CD14-positive monocyte (primary cell): ENCODE measurements at regions not wholly inside any gene's neighbourhood (a gene's known extent, or its start where the extent isn't known, plus 50 kb on each side); places are given as distances from the start of the nearest gene placed in this dataset.
"Not testable (repeated sequence)": the region's sequence is repeated elsewhere in the genome, so short reads cannot be mapped to it uniquely, and the experiment has no call there.

Experiments used
- DNase-seq, 3 donors: peaks; one replicate each; pipeline ENCODE4 v3.0.0-alpha.2; 2011 to 2022
- H2AFZ ChIP-seq: 2 replicates; pipeline ENCODE4 v1.6.0; 2012; ENCODE audit warnings: mild to moderate bottlenecking, low read depth, low read length, inconsistent platforms; ENCODE audit not compliant: insufficient read depth, poor library complexity, severe bottlenecking
- H3K27ac ChIP-seq, 2 donors: 1 replicate in 1 of 2; 2 replicates in 1 of 2; pipeline ENCODE4 v1.5.1; 2012 to 2013; ENCODE audit warnings: low read length in 2 of 2, control low read depth in 1 of 2, inconsistent platforms in 1 of 2, low read depth in 1 of 2, mild to moderate bottlenecking in 1 of 2
- H3K27me3 ChIP-seq, 2 donors: one replicate each; pipeline versions ENCODE4 v1.6.0 to v1.6.1; 2011 to 2013; ENCODE audit warnings: low read length in 2 of 2; ENCODE audit not compliant: control insufficient read depth in 2 of 2, insufficient read depth in 2 of 2
- H3K36me3 ChIP-seq, 2 donors: replicated peaks in 1 of 2; 1 replicate in 1 of 2; 2 replicates in 1 of 2; pipeline versions ENCODE4 v1.5.1 to v1.6.1; 2012 to 2013; ENCODE audit warnings: low read length in 2 of 2, control low read depth in 1 of 2, inconsistent platforms in 1 of 2, mild to moderate bottlenecking in 1 of 2; ENCODE audit not compliant: insufficient read depth in 2 of 2, control insufficient read depth in 1 of 2
- H3K4me1 ChIP-seq, 2 donors: 1 replicate in 1 of 2; 2 replicates in 1 of 2; pipeline versions ENCODE4 v1.5.1 to v1.6.1; 2012 to 2013; ENCODE audit warnings: low read length in 2 of 2, control low read depth in 1 of 2, inconsistent platforms in 1 of 2, mild to moderate bottlenecking in 1 of 2, moderate library complexity in 1 of 2; ENCODE audit not compliant: insufficient read depth in 2 of 2, control insufficient read depth in 1 of 2
- H3K4me2 ChIP-seq: replicated peaks from 2 replicates; pipeline ENCODE3; 2012; ENCODE audit warnings: low read length, moderate library complexity, mild to moderate bottlenecking; ENCODE audit not compliant: poor library complexity, severe bottlenecking; ENCODE audit errors: extremely low read depth
- H3K4me3 ChIP-seq, 3 experiments: fragments of 200-600 bp in 1 of 3; sonication (generic) in 1 of 3; replicated peaks in 1 of 3; 1 replicate in 2 of 3; 2 replicates in 1 of 3; pipeline ENCODE4 v1.5.1; 2011 to 2013; ENCODE audit warnings: low read length in 3 of 3, mild to moderate bottlenecking in 3 of 3, control low read depth in 2 of 3, low read depth in 2 of 3, inconsistent platforms in 1 of 3, moderate library complexity in 1 of 3
- H3K79me2 ChIP-seq: 2 replicates; pipeline ENCODE4 v1.6.0; 2012; ENCODE audit warnings: mild to moderate bottlenecking, control low read depth, inconsistent platforms, low read length, moderate library complexity; ENCODE audit not compliant: insufficient read depth
- H3K9ac ChIP-seq: 2 replicates; pipeline ENCODE4 v1.6.0; 2017; ENCODE audit warnings: low read length, mild to moderate bottlenecking; ENCODE audit not compliant: insufficient read depth, poor library complexity, severe bottlenecking
- H3K9me3 ChIP-seq, 2 donors: replicated peaks in 1 of 2; 1 replicate in 1 of 2; 2 replicates in 1 of 2; pipeline versions ENCODE4 v1.5.1 to v1.6.1; 2012 to 2013; ENCODE audit warnings: low read length in 2 of 2, control low read depth in 1 of 2; ENCODE audit not compliant: control insufficient read depth in 1 of 2, insufficient read depth in 1 of 2
- H4K20me1 ChIP-seq: 2 replicates; pipeline ENCODE4 v1.6.0; 2012; ENCODE audit warnings: mild to moderate bottlenecking, low read length, control low read depth, moderate library complexity; ENCODE audit not compliant: insufficient read depth
- H3K27ac Mint-ChIP-seq, 7 donors: one replicate each; pipeline ENCODE4 v1.8.0; 2020; ENCODE audit warnings: mild to moderate bottlenecking in 7 of 7, mixed read lengths in 7 of 7, moderate library complexity in 6 of 7, inconsistent platforms in 2 of 7
- H3K27me3 Mint-ChIP-seq, 3 donors: one replicate each; pipeline ENCODE4 v1.8.0; 2021 to 2022; ENCODE audit warnings: low read depth in 3 of 3, mild to moderate bottlenecking in 3 of 3, mixed read lengths in 3 of 3, moderate library complexity in 3 of 3, inconsistent platforms in 1 of 3
- H3K36me3 Mint-ChIP-seq, 2 donors: one replicate each; pipeline ENCODE4 v1.8.0; 2020; ENCODE audit warnings: mixed read lengths in 2 of 2, inconsistent platforms in 1 of 2, mild to moderate bottlenecking in 1 of 2
- H3K4me1 Mint-ChIP-seq: one replicate; pipeline ENCODE4 v1.8.0; 2020; ENCODE audit warnings: mild to moderate bottlenecking, mixed read lengths
- H3K4me3 Mint-ChIP-seq, 2 donors: one replicate each; pipeline ENCODE4 v1.8.0; 2020; ENCODE audit warnings: mild to moderate bottlenecking in 2 of 2, mixed read lengths in 2 of 2, moderate library complexity in 1 of 2
- H3K9me3 Mint-ChIP-seq, 7 donors: one replicate each; pipeline ENCODE4 v1.8.0; 2020 to 2022; ENCODE audit warnings: mixed read lengths in 7 of 7, mild to moderate bottlenecking in 6 of 7, moderate library complexity in 6 of 7, inconsistent platforms in 2 of 7
- CTCF ChIP-seq: fragments of 200-600 bp; IDR thresholded peaks from one replicate; pipeline ENCODE4 v1.8.0; 2022; ENCODE audit warnings: antibody characterized with exemption, mild to moderate bottlenecking
- WGBS: methylation state at CpG from one replicate; pipeline ENCODE4 v1.1.5; 2013; ENCODE audit warnings: missing lambda C conversion rate; ENCODE audit not compliant: insufficient coverage; 5-methylcytosine and 5-hydroxymethylcytosine counted together
- intact Hi-C, 2 donors: fragments of 100-400 bp; cut with micrococcal nuclease; formaldehyde crosslinking; loops; one replicate each; pipeline versions ENCODE4 v1.15.0 to v1.15.1; 2023

- DNase-seq: no peak
- no peaks in the 10 kb centered on the region for H3K36me3 ChIP-seq
- no peak overlapping the region for H3K27ac Mint-ChIP-seq
- H3K4me1 Mint-ChIP-seq: no peaks in the 10 kb centered on the region
- H3K79me2 ChIP-seq: no peaks in the 10 kb centered on the region
- no peak for TF ChIP-seq CTCF
- H3K9me3 Mint-ChIP-seq: peaks cover 2 to 33% (median 15%) of the 10 kb centered on the region in 7 donors
- H3K9me3 ChIP-seq: peaks cover 20 to 28% of the 10 kb centered on the region in 2 donors
- no peaks in the 10 kb centered on the region for H3K36me3 Mint-ChIP-seq
- H3K27ac ChIP-seq: no peak overlapping the region
- no peak overlapping the region for H3K9ac ChIP-seq
- no peak overlapping the region for H3K4me3 Mint-ChIP-seq
- intact Hi-C loops: no loop called here
- no peaks in the 10 kb centered on the region for H3K27me3 Mint-ChIP-seq
- no peaks in the 10 kb centered on the region for H4K20me1 ChIP-seq
- H2AFZ ChIP-seq: no peak overlapping the region
- no peaks in the 10 kb centered on the region for H3K4me1 ChIP-seq
- H3K4me3 ChIP-seq: no peak overlapping the region
- H3K4me2 ChIP-seq: no peak overlapping the region
- H3K27me3 ChIP-seq: no peaks in the 10 kb centered on the region
Measured at GRCh38 chrX:74049126-74049525, 196.6 kb upstream of the XIST start.

GRCh38 chrX:74034066-74034465, 181.6 kb upstream of the XIST start:
- H3K27me3 Mint-ChIP-seq, H3K79me2 ChIP-seq, H3K36me3 ChIP-seq, DNase-seq, H3K27me3 ChIP-seq, H3K4me3 Mint-ChIP-seq, H2AFZ ChIP-seq, H3K36me3 Mint-ChIP-seq, H3K4me1 Mint-ChIP-seq, intact Hi-C loops, H3K27ac Mint-ChIP-seq, H3K9me3 ChIP-seq, H3K9ac ChIP-seq, H3K4me1 ChIP-seq, H4K20me1 ChIP-seq, H3K4me2 ChIP-seq, H3K27ac ChIP-seq, H3K4me3 ChIP-seq: not testable (repeated sequence)
- H3K9me3 Mint-ChIP-seq: peaks cover 3 to 17% (median 11%) of the 10 kb centered on the region in 7 donors
- no CpG with 5 or more reads among the region's 1 CpG for WGBS

GRCh38 chrX:74031527-74031926, 179.0 kb upstream of the XIST start:
- H3K27ac Mint-ChIP-seq, DNase-seq, H3K9me3 ChIP-seq, H3K36me3 Mint-ChIP-seq, H4K20me1 ChIP-seq, H3K9me3 Mint-ChIP-seq, H3K4me2 ChIP-seq, H3K27me3 Mint-ChIP-seq, H3K4me1 ChIP-seq, intact Hi-C loops, H3K9ac ChIP-seq, H3K79me2 ChIP-seq, H3K36me3 ChIP-seq, H3K4me3 ChIP-seq, H3K27me3 ChIP-seq, H3K4me3 Mint-ChIP-seq, H3K4me1 Mint-ChIP-seq, H3K27ac ChIP-seq, H2AFZ ChIP-seq: not testable (repeated sequence)
- WGBS: no CpG with 5 or more reads among the region's 7 CpGs

GRCh38 chrX:74030766-74031165, 178.3 kb upstream of the XIST start:
- H3K9ac ChIP-seq, H3K9me3 ChIP-seq, H3K4me3 Mint-ChIP-seq, intact Hi-C loops, H3K27ac Mint-ChIP-seq, H3K9me3 Mint-ChIP-seq, H3K36me3 Mint-ChIP-seq, H3K27ac ChIP-seq, H3K27me3 Mint-ChIP-seq, H3K4me1 ChIP-seq, H3K36me3 ChIP-seq, H3K4me3 ChIP-seq, DNase-seq, H3K4me2 ChIP-seq, H2AFZ ChIP-seq, H3K79me2 ChIP-seq, H3K27me3 ChIP-seq, H3K4me1 Mint-ChIP-seq, H4K20me1 ChIP-seq: not testable (repeated sequence)
- WGBS: no CpG with 5 or more reads among the region's 1 CpG
